AG10803 (cell line): ENCODE measurements at regions not wholly inside any gene's neighbourhood (a gene's known extent, or its start where the extent isn't known, plus 50 kb on each side); places are given as distances from the start of the nearest gene placed in this dataset.

Experiments used
- DNase-seq: peaks from one replicate; pipeline ENCODE4 v3.0.0; 2010; ENCODE audit warnings: low read depth
- H3K4me3 ChIP-seq: 2 replicates; pipeline ENCODE4 v1.5.1; 2011; ENCODE audit warnings: mild to moderate bottlenecking, low read length, control low read depth
- TF ChIP-seq, protein P1 (sequence below): conservative IDR thresholded peaks from 2 replicates; pipeline ENCODE4 v1.5.1; 2011; ENCODE audit warnings: mild to moderate bottlenecking, low read length, control low read depth, inconsistent platforms

DNA sequence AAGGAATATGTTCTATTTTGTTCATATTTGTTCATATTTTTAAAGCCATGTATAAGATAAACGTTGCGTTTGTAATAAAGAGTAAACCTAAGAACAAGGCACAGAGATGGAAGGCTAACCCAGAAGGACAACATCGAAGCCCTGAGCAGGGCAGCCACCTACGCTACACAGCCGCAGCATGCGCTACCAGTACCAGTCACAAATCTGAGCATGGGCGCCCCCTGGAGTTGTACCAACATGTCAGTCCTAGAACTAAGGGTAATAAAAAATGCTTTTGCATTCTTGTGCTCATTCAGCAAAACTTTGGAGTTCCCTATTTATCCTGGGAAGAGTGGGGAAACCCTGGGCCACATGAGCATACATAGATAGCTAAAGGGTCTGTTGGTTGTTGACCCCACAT is 70.6 kb downstream of the PLEKHG1 start:
- TF ChIP-seq, protein P1, sequence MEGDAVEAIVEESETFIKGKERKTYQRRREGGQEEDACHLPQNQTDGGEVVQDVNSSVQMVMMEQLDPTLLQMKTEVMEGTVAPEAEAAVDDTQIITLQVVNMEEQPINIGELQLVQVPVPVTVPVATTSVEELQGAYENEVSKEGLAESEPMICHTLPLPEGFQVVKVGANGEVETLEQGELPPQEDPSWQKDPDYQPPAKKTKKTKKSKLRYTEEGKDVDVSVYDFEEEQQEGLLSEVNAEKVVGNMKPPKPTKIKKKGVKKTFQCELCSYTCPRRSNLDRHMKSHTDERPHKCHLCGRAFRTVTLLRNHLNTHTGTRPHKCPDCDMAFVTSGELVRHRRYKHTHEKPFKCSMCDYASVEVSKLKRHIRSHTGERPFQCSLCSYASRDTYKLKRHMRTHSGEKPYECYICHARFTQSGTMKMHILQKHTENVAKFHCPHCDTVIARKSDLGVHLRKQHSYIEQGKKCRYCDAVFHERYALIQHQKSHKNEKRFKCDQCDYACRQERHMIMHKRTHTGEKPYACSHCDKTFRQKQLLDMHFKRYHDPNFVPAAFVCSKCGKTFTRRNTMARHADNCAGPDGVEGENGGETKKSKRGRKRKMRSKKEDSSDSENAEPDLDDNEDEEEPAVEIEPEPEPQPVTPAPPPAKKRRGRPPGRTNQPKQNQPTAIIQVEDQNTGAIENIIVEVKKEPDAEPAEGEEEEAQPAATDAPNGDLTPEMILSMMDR: no peak
- no peak for DNase-seq
- H3K4me3 ChIP-seq: no peak overlapping the region

DNA sequence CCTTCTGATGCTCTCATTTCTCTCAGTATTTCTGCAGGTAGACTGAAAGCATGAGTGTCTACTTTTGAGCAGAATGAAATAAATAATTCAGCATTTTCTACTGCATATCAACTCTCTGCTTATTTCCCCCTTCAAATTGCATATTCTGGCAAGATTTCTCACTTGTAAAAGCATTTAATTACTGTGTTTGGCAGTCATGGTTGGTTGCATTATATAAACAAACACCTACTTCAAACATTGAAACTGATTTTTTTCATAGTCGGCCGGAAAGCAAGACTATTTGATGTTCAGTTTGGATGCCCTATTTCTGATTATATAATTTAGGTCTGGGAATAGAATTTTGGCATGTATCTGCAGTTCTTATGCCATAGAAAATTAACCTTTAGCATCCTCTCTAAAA is 73.1 kb downstream of the PLEKHG1 start:
- TF ChIP-seq, protein P1: no peak
- H3K4me3 ChIP-seq: no peak overlapping the region
- DNase-seq: no peak

DNA sequence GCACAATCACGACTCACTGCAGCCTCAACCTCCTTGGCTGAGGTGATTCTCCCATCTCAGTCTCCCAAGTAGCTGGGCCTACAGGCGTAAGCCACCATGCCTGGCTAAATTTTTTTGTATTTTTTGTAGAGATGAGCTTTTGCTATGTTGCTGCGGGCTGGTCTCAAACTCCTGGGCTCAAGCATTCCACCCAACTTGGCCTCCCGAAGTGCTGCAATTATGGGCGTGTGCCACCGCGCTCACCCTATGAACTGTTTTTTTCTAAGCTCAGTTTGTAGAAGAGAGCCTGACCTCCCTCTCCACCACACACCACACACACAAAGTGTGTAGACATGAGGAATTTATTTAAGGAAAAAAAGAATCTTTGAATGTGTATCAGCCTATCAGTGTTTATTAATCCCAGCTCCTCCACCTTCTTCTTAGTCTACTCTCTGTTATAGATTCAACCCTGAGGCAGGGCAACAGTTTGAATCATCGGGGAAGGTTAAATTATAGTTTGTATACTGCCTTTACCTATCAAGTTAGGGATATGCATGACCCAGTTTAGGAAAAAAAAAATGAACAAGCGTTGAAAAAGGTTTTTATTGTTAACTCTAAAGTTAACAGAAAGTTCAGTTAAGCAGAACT is 74.1 kb downstream of the PLEKHG1 start:
- no peak overlapping the region for H3K4me3 ChIP-seq
- DNase-seq: no peak
- TF ChIP-seq, protein P1: no peak

DNA sequence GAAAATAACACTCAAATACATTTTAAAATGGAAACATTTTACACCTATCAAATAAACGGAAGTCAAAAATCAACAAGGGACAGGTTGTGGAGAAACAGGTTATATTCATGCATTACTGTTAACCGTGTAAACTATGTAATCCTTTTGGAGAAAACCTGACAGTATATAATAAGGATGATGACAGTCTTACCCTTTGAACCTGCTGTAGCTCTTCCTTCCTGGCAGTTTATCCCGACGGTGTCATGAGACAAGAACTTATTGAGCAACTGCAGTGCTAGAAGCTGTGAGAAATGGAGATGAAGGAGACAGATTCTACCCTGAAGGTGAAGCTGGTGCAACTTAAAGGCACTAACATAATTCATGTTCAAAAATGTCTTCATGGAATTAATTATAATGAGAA is 76.7 kb downstream of the PLEKHG1 start:
- TF ChIP-seq, protein P1: no peak
- no peak overlapping the region for H3K4me3 ChIP-seq
- no peak for DNase-seq

DNA sequence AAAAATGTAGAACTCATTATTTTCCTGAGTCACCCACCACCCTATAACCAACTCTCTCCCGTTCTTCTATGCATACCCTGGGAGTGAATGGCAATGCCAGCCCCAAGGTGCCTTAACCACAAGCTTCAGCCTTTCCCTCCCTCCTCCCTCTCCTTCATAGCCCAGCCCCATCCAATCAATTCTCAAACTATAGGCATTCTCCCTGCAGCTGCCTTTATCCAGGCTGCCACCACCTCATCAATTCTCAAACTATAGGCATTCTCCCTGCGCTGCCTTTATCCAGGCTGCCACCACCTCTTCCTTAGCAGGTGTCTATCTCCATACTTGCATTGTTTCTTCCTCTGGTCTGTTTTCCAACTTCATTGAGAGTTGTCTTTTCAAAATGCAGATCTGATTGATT is 77.1 kb downstream of the PLEKHG1 start:
- H3K4me3 ChIP-seq: no peak overlapping the region
- no peak for DNase-seq
- TF ChIP-seq, protein P1: no peak

DNA sequence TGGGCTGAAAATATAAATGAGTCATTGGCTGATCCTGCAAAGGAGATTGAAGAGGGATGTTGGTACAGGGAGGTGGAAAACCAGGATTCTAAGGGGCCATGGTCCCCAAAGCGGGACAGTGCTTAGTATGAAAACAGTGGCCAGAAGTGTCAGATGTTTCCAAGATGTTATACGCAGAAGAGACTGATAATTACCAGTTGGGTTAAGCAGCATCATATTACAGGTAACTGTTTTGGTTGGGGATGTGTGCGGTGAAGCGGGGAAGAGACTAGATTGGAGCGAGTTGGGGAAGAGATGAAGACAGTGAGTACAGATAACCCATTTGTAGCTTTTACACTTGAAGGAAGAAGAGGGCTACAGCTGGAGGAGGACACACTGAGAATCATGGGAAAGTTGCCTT is 80.8 kb downstream of the PLEKHG1 start:
- no peak overlapping the region for H3K4me3 ChIP-seq
- TF ChIP-seq, protein P1: no peak
- no peak for DNase-seq

DNA sequence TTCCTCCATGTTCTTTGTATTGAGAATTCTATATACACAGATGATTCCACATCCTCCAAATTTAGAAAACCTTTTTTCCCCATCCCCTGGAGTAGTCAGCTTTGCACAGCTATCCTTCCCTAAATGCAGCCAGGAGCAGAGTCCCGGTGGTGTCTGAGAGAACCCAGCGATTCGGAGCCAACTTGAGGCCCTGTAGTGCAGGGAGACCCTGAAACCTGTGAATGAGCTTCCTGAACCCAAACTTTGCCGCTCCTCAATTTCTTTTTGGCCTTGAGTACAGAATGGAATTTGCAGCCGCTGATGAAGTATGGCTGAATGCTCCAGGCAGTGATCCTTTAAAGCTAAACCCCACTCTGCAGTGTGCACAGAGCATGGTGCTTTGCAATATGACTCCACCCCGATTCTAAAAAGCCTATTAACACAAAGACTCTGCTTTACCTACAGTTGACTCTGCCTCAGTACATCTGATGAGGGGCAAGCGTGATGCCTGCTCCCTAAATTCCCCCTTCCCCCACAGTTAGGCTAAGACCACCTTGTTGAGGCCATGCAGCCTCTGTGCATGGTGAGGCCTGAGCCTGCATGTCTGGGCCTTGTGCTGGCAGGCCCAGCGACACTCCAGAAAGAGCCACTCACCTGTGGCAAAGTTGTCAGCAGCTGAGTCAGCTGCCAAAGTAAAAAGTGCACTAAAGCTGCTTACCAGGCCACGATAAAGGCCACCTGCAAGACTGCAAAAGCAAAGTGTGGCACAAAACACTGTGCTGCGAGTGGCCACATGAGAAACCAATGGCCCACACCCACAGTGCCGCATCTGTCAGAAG is 82.1 kb downstream of the PLEKHG1 start:
- no peak for DNase-seq
- H3K4me3 ChIP-seq: no peak overlapping the region
- TF ChIP-seq, protein P1: no peak
